ENCODE measurements at regions not wholly inside any gene's neighbourhood (a gene's known extent, or its start where the extent isn't known, plus 50 kb on each side); places are given as distances from the start of the nearest gene placed in this dataset.

GRCh38 chr9:14424289-14424688 is 110.3 kb upstream of the NFIB start:
- Histone ChIP-seq H3K27me3 (ENCODE audit: insufficient read depth, low read depth, severe bottlenecking) (no peaks in the 10 kb centered on the region), H3K9me3 (ENCODE audit: severe bottlenecking) (no peaks in the 10 kb centered on the region), H3K27ac (no peak overlapping the region), H3K36me3 (no peaks in the 10 kb centered on the region), H3K4me3 (ENCODE audit: low read depth, low read length) (no peak overlapping the region)
- DNase-seq: no peak
- no peak for TF ChIP-seq CTCF (IDR thresholded peaks at IDR 0.05; ENCODE audit: low read depth, low read length)

DNA sequence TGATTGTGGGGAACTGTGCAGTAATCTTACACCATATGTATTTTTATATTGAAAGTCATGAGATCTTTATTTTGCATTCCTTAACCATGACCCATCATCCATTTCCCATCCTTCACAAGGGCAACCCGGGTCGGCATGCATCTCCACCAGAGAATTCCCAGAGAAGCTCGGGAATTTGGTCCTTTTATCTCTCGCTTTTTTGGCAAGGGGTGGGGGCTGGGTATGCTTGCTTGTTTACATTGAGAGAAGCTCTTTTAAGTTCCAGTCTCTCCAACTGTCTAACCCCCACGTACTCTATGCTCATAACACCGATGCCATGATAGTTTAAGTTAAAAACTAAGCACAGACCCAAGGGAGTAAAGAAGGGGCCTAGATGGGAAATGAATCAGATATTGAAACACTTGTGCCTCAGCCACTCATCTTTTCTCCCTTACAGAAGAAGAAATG is 109.9 kb upstream of the NFIB start:
- DNase-seq: no peak
- H3K4me3 ChIP-seq (ENCODE audit: low read depth, low read length): no peak overlapping the region
- TF ChIP-seq CTCF (IDR thresholded peaks at IDR 0.05; ENCODE audit: low read depth, low read length): no peak
- H3K27me3 ChIP-seq (ENCODE audit: insufficient read depth, low read depth, severe bottlenecking): no peaks in the 10 kb centered on the region
- H3K36me3 ChIP-seq: no peaks in the 10 kb centered on the region
- no peak overlapping the region for H3K27ac ChIP-seq
- H3K9me3 ChIP-seq (ENCODE audit: severe bottlenecking): no peaks in the 10 kb centered on the region

DNA sequence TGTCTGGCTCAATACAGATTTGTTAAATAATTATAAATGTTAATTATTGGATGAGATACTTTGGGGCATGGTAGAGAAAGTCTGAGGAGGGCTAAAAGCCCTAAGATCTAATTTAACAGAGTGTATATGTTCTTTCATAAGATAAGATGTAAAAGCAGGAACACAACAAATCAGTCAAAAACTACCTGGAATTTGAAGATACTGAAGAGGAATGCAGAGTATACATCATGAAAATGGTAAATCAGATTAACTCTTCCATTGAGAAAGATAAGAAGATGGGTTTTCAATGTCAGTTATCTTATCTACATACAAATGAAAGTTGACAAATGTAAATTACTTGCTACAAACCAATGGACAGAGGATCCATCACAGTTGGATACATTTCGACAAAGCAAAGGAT is 107.3 kb upstream of the NFIB start:
- H3K36me3 ChIP-seq: no peaks in the 10 kb centered on the region
- H3K4me3 ChIP-seq (ENCODE audit: low read depth, low read length): no peak overlapping the region
- DNase-seq: no peak
- H3K9me3 ChIP-seq (ENCODE audit: severe bottlenecking): no peaks in the 10 kb centered on the region
- no peak for TF ChIP-seq CTCF (IDR thresholded peaks at IDR 0.05; ENCODE audit: low read depth, low read length)
- H3K27ac ChIP-seq: no peak overlapping the region
- no peaks in the 10 kb centered on the region for H3K27me3 ChIP-seq (ENCODE audit: insufficient read depth, low read depth, severe bottlenecking)

DNA sequence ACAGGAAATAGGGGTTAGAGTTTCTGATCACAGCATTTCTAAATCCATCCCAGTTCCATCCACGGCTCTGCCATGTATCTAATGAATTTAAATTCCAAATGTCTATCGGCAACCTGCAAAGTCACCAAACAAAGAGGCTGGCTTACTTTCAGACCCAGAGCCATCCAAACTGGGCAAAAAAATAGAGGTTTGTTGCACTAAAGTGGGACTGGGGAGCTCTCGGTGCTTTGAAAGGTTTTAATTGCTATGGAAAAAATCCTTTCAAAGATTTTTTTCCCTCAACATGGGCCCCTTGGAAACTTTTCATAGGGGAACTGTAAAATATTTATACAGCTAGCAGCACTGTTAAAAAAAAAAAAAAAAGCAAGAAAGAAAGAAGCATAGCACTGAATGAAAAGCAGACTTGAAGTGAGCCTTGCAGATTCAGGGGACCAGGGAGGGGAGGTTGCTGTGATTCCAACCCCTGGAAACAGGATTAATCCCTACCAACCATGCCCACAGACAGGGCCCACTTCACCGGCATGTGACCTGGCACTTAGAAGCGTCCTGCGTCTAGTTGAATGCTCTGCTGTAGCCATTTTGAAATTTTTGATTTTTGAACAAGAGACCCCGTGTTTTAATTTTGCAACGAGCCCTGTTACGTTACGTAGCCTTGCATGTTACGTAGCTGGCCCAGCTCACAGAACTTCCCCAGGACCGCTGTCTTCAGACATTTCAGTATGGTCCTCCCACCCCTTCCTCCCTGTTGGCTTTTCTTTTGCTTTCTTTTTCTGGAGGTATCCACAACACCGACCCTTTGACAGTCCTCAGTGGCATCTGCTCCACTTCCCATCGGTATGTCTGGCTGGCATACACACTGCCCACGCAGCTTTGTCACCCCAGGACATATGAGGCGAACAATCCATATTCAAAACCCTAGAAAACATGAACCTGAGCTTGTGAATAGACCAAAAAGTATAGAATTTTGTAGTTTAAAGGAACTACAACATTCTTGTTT is 105.3 kb upstream of the NFIB start:
- Histone ChIP-seq H3K9me3 (ENCODE audit: severe bottlenecking) (no peaks in the 10 kb centered on the region), H3K36me3 (no peaks in the 10 kb centered on the region), H3K27me3 (ENCODE audit: insufficient read depth, low read depth, severe bottlenecking) (no peaks in the 10 kb centered on the region), H3K27ac (no peak overlapping the region), H3K4me3 (ENCODE audit: low read depth, low read length) (no peak overlapping the region)
- no peak for DNase-seq
- TF ChIP-seq CTCF (IDR thresholded peaks at IDR 0.05; ENCODE audit: low read depth, low read length): no peak

DNA sequence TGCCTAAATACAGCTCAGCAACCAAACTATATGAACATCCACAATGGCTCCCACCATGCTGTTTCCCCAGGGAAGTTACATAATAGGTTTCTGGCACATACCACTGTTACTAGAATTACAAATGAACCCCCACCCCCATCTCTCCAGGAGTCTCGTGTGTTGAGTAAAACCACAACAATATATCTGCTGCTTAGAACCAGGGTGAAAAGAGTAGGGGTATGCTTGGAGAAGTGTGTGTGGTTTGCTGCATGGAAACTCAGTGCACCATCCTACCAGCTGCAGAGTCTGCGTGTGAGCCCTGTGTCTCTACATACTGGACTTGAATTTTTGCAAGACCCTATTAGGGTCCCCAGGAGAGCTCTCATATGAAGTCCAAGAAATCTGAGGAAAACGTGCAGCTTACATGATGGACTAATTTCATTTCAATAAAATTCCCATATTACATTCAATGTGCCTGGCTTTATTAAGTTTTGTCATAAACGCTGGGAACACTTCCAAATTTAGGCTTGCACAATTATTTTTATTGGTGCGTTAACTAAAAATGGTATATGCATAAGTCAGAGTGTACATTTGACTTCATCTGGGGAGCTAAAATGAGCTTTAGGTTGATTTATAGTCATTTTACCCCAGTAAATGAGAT is 104.5 kb upstream of the NFIB start:
- H3K27me3 ChIP-seq (ENCODE audit: insufficient read depth, low read depth, severe bottlenecking): no peaks in the 10 kb centered on the region
- no peaks in the 10 kb centered on the region for H3K9me3 ChIP-seq (ENCODE audit: severe bottlenecking)
- H3K27ac ChIP-seq: no peak overlapping the region
- no peaks in the 10 kb centered on the region for H3K36me3 ChIP-seq
- TF ChIP-seq CTCF (IDR thresholded peaks at IDR 0.05; ENCODE audit: low read depth, low read length): no peak
- DNase-seq: no peak
- no peak overlapping the region for H3K4me3 ChIP-seq (ENCODE audit: low read depth, low read length)
